GM13977 (cell line): ENCODE measurements at regions not wholly inside any gene's neighbourhood (a gene's known extent, or its start where the extent isn't known, plus 50 kb on each side); places are given as distances from the start of the nearest gene placed in this dataset.

Source experiments
- DNase-seq: peaks from one replicate; pipeline ENCODE4 v3.0.0; 2012; ENCODE audit warnings: low spot score
- CTCF ChIP-seq: IDR thresholded peaks from 2 replicates; pipeline ENCODE4 v1.5.1; 2012; ENCODE audit warnings: mild to moderate bottlenecking, control low read depth; ENCODE audit not compliant: insufficient read depth; ENCODE audit errors: extremely low read depth, missing control alignments
- in situ Hi-C: fragments of 300-500 bp; cut with MboI; formaldehyde crosslinking; loops from one replicate; pipeline ENCODE4 v1.12.0; 2022; ENCODE audit warnings: low sequenced_read_pairs, low pct_unique_long_range_greater_than_20kb, mixed read lengths, inconsistent platforms; ENCODE audit not compliant: unreplicated experiment

GRCh38 chr1:115166531-115167091 lies 77.3 kb upstream of the TSPAN2 start:
- no peak for DNase-seq
- in situ Hi-C loops: no loop called here
- TF ChIP-seq CTCF: no peak

DNA sequence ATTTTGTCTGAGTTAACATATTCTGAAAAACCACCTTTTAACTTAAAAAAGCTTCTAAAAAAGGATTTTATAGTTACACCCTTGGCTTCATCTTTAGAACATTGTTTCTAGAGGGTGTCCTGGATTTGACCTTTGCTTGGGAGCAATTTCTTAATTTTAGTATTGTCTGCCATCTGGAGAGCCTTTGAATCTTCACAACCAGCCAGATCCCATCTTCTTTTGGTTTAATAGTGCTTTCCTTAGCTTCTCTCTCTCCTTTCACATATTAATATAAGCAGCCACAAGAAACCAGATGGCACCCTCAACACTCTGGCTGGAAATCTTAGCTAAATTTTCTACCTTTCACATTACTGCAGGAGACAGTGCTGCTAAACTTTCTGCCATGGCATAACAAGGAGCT lies 76.5 kb upstream of the TSPAN2 start:
- in situ Hi-C loops: no loop called here
- DNase-seq: no peak
- TF ChIP-seq CTCF: no peak

GRCh38 chr1:115164940-115165705 lies 75.8 kb upstream of the TSPAN2 start:
- in situ Hi-C loops: no loop called here
- TF ChIP-seq CTCF: no peak
- DNase-seq: no peak

DNA sequence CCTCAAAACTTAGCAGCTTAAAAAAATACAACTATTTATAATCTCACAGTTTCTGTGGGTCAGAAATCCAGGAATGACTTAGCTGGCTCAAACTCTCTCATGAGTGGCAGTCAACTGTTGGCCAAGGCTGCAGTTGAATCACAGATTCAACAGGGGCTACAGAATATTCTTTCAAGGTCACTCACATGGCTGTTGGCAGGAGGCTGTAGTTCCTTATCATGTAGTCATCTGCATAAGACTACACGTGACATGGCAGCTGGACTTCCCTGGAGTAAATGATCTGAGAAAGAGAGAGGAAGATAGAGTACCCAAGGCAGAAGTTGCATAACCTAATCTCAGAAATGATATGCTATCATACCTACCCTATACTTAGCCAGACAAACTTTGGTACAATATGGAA lies 75.2 kb upstream of the TSPAN2 start:
- TF ChIP-seq CTCF: no peak
- no peak for DNase-seq
- in situ Hi-C loops: no loop called here

- in situ Hi-C loops: no loop called here
- no peak for TF ChIP-seq CTCF
- DNase-seq: no peak
These were observed 71.4 kb upstream of the TSPAN2 start for GRCh38 chr1:115160728-115161127.

DNA sequence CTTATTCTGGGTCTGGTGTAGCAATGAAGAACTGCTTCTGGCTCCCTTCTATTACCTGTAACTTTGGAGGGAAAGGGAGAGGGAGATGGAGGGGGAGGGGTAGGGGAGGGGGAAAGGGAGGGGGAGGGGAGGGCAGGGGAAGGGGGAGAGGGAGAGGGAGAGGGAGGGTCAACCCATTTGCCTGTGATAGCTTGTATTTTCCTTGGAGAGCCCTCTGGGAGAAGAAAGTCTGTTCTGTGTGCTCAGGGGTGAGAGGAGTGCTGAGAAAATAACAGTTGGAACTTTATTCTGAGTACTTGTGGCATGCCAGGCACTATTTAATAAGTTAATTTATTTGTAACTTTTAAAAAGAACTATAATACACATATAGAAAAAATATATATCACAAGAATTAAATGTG lies 70.7 kb upstream of the TSPAN2 start:
- no peak for TF ChIP-seq CTCF
- in situ Hi-C loops: no loop called here
- no peak for DNase-seq

GRCh38 chr1:115158181-115158580 lies 68.9 kb upstream of the TSPAN2 start:
- in situ Hi-C loops: no loop called here
- no peak for TF ChIP-seq CTCF
- no peak for DNase-seq
